ENCODE measurements at regions not wholly inside any gene's neighbourhood (a gene's known extent, or its start where the extent isn't known, plus 50 kb on each side); places are given as distances from the start of the nearest gene placed in this dataset.
"Not testable (repeated sequence)": the region's sequence is repeated elsewhere in the genome, so short reads cannot be mapped to it uniquely, and the experiment has no call there.

DNA sequence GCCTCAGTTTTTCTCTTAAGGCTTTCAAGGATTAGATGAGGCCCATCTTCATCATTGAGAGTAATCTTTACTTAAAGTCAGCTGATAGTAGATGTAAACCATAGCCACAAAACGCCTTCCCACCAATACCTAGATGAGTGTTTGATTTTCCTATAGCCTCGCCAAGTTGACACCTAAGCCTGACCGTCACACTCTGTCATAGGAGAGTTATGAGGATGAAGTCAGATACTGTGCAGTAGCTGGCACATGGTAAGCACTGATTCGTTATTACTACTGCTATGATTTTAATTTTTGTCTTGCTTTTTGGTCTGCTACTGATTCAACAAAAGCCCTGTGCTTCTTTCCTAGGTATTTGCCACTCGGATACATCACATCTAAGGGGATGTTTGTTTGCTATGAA, 395.5 kb downstream of the RPS6KC1 start:
- no peak for DNase-seq
- no peaks in the 10 kb centered on the region for H3K4me1 ChIP-seq (ENCODE audit: control insufficient read depth in 3 of 3, insufficient read depth in 2 of 3, low read depth in 1 of 3, low read length in 2 of 3)
- no peak overlapping the region for H3K27ac ChIP-seq (ENCODE audit: low read depth in 1 of 3, low read length in 2 of 3)
- no peak for FAIRE-seq
- H3K36me3 ChIP-seq (ENCODE audit: control insufficient read depth in 3 of 3, insufficient read depth in 2 of 3, low read depth in 1 of 3, low read length in 3 of 3), result no peaks in the 10 kb centered on the region
- no peak overlapping the region for H3K4me3 ChIP-seq (ENCODE audit: low read depth in 1 of 3, low read length in 3 of 3)
- no peaks in the 10 kb centered on the region for H3K9me3 ChIP-seq (ENCODE audit: control insufficient read depth in 2 of 2, insufficient read depth in 1 of 2, low read depth in 1 of 2, low read length in 1 of 2)
- WGBS, 3 donors, result 73 to 79% (median 75%) methylated on average over 5 of the region's 5 CpGs
- H3K27me3 ChIP-seq (ENCODE audit: control insufficient read depth in 3 of 3, insufficient read depth in 3 of 3, low read length in 3 of 3), result peaks cover 0 to 7% (median 0%) of the 10 kb centered on the region in 3 donors

DNA sequence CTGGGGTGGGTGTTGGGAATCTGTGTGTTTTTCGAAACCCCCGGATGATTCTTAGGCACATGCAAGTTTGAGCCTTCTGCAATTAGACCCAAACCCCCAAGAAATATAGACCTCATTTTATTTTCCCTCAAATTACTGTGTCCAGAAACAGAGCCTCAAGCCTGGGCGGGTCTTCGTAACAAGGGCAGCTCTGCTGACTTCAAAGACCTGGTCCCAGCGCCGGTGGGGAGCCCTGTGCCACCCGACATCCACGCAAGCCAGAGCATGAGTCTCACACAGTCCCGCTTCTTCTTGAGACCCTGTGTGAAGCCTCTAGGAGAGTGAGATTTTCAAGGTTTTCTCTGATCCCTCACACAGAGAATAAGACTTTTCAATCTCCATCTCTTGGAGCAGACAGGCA, 397.3 kb downstream of the RPS6KC1 start:
- Histone ChIP-seq H3K4me1 (ENCODE audit: control insufficient read depth in 3 of 3, insufficient read depth in 2 of 3, low read depth in 1 of 3, low read length in 2 of 3) (no peaks in the 10 kb centered on the region), H3K27me3 (ENCODE audit: control insufficient read depth in 3 of 3, insufficient read depth in 3 of 3, low read length in 3 of 3) (peaks cover 0 to 6% (median 0%) of the 10 kb centered on the region in 3 donors), H3K4me3 (ENCODE audit: low read depth in 1 of 3, low read length in 3 of 3) (no peak overlapping the region), H3K36me3 (ENCODE audit: control insufficient read depth in 3 of 3, insufficient read depth in 2 of 3, low read depth in 1 of 3, low read length in 3 of 3) (no peaks in the 10 kb centered on the region), H3K27ac (ENCODE audit: low read depth in 1 of 3, low read length in 2 of 3) (no peak overlapping the region), H3K9me3 (ENCODE audit: control insufficient read depth in 2 of 2, insufficient read depth in 1 of 2, low read depth in 1 of 2, low read length in 1 of 2) (no peaks in the 10 kb centered on the region)
- FAIRE-seq, result no peak
- no peak for DNase-seq
- WGBS, 3 donors, result 94 to 96% (median 95%) methylated on average over 9 of the region's 9 CpGs

DNA sequence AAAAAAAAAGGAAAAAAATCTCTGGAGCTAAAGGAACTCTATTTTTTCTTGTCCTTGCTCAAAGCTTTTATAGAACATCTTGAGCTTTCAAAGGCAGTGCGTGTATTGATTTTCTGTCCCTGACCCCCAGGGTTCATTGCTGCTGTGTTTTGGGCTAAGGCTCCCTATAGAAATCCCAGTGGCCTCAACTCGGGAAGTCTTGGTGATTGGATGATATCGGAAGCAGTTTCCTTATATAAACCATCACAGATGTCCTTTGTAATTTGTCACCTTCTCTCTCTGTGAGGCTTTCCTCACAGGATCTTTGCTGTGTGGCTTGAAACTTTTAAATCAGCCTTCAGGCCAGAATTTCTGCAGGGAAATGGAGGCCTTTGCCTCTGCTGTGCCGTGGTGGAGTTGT, 397.7 kb downstream of the RPS6KC1 start:
- Histone ChIP-seq H3K4me3 (ENCODE audit: low read depth in 1 of 3, low read length in 3 of 3) (no peak overlapping the region), H3K27me3 (ENCODE audit: control insufficient read depth in 3 of 3, insufficient read depth in 3 of 3, low read length in 3 of 3) (peaks cover 0 to 4% (median 0%) of the 10 kb centered on the region in 3 donors), H3K36me3 (ENCODE audit: control insufficient read depth in 3 of 3, insufficient read depth in 2 of 3, low read depth in 1 of 3, low read length in 3 of 3) (no peaks in the 10 kb centered on the region), H3K27ac (ENCODE audit: low read depth in 1 of 3, low read length in 2 of 3) (no peak overlapping the region), H3K4me1 (ENCODE audit: control insufficient read depth in 3 of 3, insufficient read depth in 2 of 3, low read depth in 1 of 3, low read length in 2 of 3) (no peaks in the 10 kb centered on the region), H3K9me3 (ENCODE audit: control insufficient read depth in 2 of 2, insufficient read depth in 1 of 2, low read depth in 1 of 2, low read length in 1 of 2) (no peaks in the 10 kb centered on the region)
- FAIRE-seq, result no peak
- 70 to 82% (median 78%) methylated on average over 4 of the region's 4 CpGs for WGBS, 3 donors
- DNase-seq, result no peak

DNA sequence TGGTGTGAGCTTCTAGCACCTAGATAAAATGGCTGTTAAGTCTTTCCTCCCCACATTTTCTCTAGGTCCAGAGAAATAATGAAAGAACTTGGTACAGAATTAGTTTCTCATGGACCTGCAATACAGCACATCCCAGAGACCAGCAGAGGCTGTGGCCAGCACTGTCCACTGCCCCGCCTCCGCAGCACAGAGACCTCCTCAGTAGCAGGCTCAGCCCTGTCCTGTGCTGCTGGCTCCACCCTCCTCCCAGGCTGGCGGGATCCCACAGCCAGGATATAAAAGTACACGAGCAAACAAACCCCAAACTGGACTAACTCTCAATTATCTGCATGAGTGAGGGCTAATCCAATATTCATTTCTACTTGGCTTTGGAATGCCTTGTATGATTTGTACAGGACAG, 401.5 kb downstream of the RPS6KC1 start:
- no peaks in the 10 kb centered on the region for H3K9me3 ChIP-seq (ENCODE audit: control insufficient read depth in 2 of 2, insufficient read depth in 1 of 2, low read depth in 1 of 2, low read length in 1 of 2)
- H3K27me3 ChIP-seq (ENCODE audit: control insufficient read depth in 3 of 3, insufficient read depth in 3 of 3, low read length in 3 of 3), result no peaks in the 10 kb centered on the region
- DNase-seq (no peak), FAIRE-seq (no peak)
- WGBS, 3 donors, result 70 to 83% (median 72%) methylated on average over 4 of the region's 4 CpGs
- H3K27ac ChIP-seq (ENCODE audit: low read depth in 1 of 3, low read length in 2 of 3), result no peak overlapping the region
- H3K36me3 ChIP-seq (ENCODE audit: control insufficient read depth in 3 of 3, insufficient read depth in 2 of 3, low read depth in 1 of 3, low read length in 3 of 3), result no peaks in the 10 kb centered on the region
- H3K4me3 ChIP-seq (ENCODE audit: low read depth in 1 of 3, low read length in 3 of 3), result no peak overlapping the region
- no peaks in the 10 kb centered on the region for H3K4me1 ChIP-seq (ENCODE audit: control insufficient read depth in 3 of 3, insufficient read depth in 2 of 3, low read depth in 1 of 3, low read length in 2 of 3)

DNA sequence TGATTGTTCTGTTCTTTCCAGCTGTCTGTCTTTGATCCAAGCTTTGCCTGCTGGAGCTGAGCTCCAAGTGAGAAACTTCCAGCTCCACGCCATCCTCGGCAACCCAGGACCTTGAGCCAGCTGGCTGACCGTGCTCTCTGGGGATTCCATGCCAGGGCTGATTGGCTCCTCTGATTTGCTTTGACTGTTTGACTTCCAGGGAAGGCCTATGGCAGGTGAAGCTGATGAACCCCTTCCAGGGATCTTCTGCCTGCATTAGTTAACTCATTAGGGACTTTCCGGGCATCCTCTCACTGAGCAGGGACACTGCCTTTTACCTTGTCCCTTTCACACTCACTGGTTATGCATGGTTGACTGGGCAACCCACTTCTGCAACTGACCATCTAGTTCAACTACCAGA, 406.1 kb downstream of the RPS6KC1 start:
- no peaks in the 10 kb centered on the region for H3K36me3 ChIP-seq (ENCODE audit: control insufficient read depth in 3 of 3, insufficient read depth in 2 of 3, low read depth in 1 of 3, low read length in 3 of 3)
- 73 to 82% (median 74%) methylated on average over 4 of the region's 4 CpGs for WGBS, 3 donors
- no peak for DNase-seq
- H3K9me3 ChIP-seq (ENCODE audit: control insufficient read depth in 2 of 2, insufficient read depth in 1 of 2, low read depth in 1 of 2, low read length in 1 of 2), result no peaks in the 10 kb centered on the region
- FAIRE-seq, result no peak
- H3K27me3 ChIP-seq (ENCODE audit: control insufficient read depth in 3 of 3, insufficient read depth in 3 of 3, low read length in 3 of 3), result no peaks in the 10 kb centered on the region
- H3K4me1 ChIP-seq (ENCODE audit: control insufficient read depth in 3 of 3, insufficient read depth in 2 of 3, low read depth in 1 of 3, low read length in 2 of 3), result no peaks in the 10 kb centered on the region
- H3K4me3 ChIP-seq (ENCODE audit: low read depth in 1 of 3, low read length in 3 of 3), result no peak overlapping the region
- H3K27ac ChIP-seq (ENCODE audit: low read depth in 1 of 3, low read length in 2 of 3), result no peak overlapping the region

DNA sequence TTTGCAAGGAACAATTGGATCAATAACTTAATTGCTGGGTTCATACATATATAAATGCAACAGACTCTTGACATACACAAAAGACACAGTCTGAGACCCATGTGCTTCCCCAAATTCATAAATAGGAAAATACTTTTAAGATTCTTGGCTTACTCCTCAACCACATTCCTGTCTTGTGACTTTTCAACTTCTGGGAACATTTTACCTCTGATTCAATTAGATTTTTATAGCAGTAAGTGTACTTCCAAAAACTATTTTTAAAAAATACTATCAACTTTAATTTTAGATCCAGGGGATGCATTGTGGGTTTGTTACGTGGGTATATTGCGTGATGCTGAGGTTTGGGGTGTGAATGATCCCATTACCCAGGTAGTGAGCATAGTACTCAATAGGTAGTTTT, 406.7 kb downstream of the RPS6KC1 start:
- Histone ChIP-seq H3K36me3 (ENCODE audit: control insufficient read depth in 3 of 3, insufficient read depth in 2 of 3, low read depth in 1 of 3, low read length in 3 of 3) (no peaks in the 10 kb centered on the region), H3K27ac (ENCODE audit: low read depth in 1 of 3, low read length in 2 of 3) (no peak overlapping the region), H3K27me3 (ENCODE audit: control insufficient read depth in 3 of 3, insufficient read depth in 3 of 3, low read length in 3 of 3) (no peaks in the 10 kb centered on the region), H3K4me1 (ENCODE audit: control insufficient read depth in 3 of 3, insufficient read depth in 2 of 3, low read depth in 1 of 3, low read length in 2 of 3) (no peaks in the 10 kb centered on the region), H3K4me3 (ENCODE audit: low read depth in 1 of 3, low read length in 3 of 3) (no peak overlapping the region), H3K9me3 (ENCODE audit: control insufficient read depth in 2 of 2, insufficient read depth in 1 of 2, low read depth in 1 of 2, low read length in 1 of 2) (no peaks in the 10 kb centered on the region)
- no peak for DNase-seq
- FAIRE-seq, result no peak
- WGBS, 3 donors, result 90 to 98% (median 97%) methylated on average over 2 of the region's 2 CpGs

DNA sequence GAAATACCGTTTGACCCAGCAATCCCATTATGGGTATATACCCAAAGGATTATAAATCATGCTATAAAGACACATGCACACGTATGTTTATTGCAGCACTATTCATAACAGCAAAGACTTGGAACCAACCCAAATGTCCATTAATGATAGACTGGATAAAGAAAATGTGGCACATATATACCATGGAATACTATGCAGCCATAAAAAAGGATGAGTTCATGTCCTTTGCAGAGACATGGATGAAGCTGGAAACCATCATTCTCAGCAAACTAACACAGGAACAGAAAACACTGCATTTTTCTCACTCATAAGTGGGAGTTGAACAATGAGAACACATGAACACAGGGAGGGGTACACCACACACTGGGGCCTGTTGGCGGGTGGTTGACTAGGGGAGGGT, 411.3 kb downstream of the RPS6KC1 start:
- WGBS, 3 donors, result 70 to 81% (median 79%) methylated on average over 3 of the region's 3 CpGs

DNA sequence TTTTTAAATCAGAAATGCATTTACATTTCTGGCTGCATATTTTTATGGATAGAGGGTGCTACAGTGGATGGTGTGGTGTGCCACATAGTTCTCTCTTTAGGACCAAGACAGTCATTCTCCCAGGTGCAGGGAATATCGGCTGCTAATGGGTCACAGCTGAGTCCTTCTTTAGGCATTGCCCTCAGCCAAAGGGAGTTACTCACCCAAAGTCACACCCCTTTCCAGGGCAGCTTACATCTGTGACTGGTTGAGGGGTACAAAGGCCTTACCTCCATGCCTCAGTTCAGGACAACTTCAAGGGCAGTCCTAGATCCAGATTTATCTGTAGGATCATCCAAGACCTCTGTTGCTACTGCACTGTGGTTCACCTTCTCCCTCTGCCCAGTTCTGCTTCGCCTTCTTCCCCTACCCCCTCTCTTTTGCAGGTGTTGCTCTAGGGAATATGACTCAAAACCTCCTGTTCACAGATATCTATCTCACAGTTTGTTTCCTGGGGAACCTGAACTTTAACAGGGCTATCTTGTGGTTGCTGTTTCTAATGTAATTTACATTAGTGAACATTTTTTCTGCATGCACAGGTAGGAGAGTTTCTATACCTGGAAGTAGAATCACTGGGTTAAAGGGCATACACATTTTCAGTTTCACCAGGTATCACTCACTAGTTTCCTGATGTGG, 413.9 kb downstream of the RPS6KC1 start:
- Histone ChIP-seq H3K4me1 (ENCODE audit: control insufficient read depth in 3 of 3, insufficient read depth in 2 of 3, low read depth in 1 of 3, low read length in 2 of 3) (no peaks in the 10 kb centered on the region), H3K27me3 (ENCODE audit: control insufficient read depth in 3 of 3, insufficient read depth in 3 of 3, low read length in 3 of 3) (no peaks in the 10 kb centered on the region), H3K9me3 (ENCODE audit: control insufficient read depth in 2 of 2, insufficient read depth in 1 of 2, low read depth in 1 of 2, low read length in 1 of 2) (no peaks in the 10 kb centered on the region), H3K27ac (ENCODE audit: low read depth in 1 of 3, low read length in 2 of 3) (no peak overlapping the region), H3K36me3 (ENCODE audit: control insufficient read depth in 3 of 3, insufficient read depth in 2 of 3, low read depth in 1 of 3, low read length in 3 of 3) (no peaks in the 10 kb centered on the region), H3K4me3 (ENCODE audit: low read depth in 1 of 3, low read length in 3 of 3) (no peak overlapping the region)
- FAIRE-seq (no peak), DNase-seq (no peak)
- 81 to 88% (median 85%) methylated on average over 2 of the region's 2 CpGs for WGBS, 3 donors

More for the DNA sequence above, 411.3 kb downstream of the RPS6KC1 start:
- not testable (repeated sequence) for H3K27ac ChIP-seq (ENCODE audit: low read depth in 1 of 3, low read length in 2 of 3); DNase-seq; H3K36me3 ChIP-seq (ENCODE audit: control insufficient read depth in 3 of 3, insufficient read depth in 2 of 3, low read depth in 1 of 3, low read length in 3 of 3); H3K4me1 ChIP-seq (ENCODE audit: control insufficient read depth in 3 of 3, insufficient read depth in 2 of 3, low read depth in 1 of 3, low read length in 2 of 3); H3K4me3 ChIP-seq (ENCODE audit: low read depth in 1 of 3, low read length in 3 of 3); H3K27me3 ChIP-seq (ENCODE audit: control insufficient read depth in 3 of 3, insufficient read depth in 3 of 3, low read length in 3 of 3); H3K9me3 ChIP-seq (ENCODE audit: control insufficient read depth in 2 of 2, insufficient read depth in 1 of 2, low read depth in 1 of 2, low read length in 1 of 2); FAIRE-seq

DNA sequence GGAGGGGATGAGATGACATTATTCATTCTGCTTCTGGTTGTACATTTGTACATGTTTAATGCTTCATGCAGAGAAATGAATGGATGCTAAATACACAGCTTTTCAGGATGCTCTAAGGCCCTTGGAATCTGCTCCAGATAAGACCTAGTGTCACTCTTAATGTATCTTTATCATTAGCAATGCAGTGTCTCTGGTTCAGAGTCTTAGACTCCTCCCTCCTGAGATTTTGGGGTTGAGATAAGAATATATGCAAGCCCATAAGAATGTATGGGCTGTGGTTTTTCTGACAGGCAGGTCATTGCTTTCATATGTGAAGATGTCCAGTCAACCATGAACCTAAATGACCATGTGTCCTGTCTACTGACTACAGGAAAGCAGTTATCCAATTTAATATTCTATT, 415.5 kb downstream of the RPS6KC1 start:
- DNase-seq (no peak), FAIRE-seq (no peak)
- no peaks in the 10 kb centered on the region for H3K27me3 ChIP-seq (ENCODE audit: control insufficient read depth in 3 of 3, insufficient read depth in 3 of 3, low read length in 3 of 3)
- H3K27ac ChIP-seq (ENCODE audit: low read depth in 1 of 3, low read length in 2 of 3), result no peak overlapping the region
- H3K9me3 ChIP-seq (ENCODE audit: control insufficient read depth in 2 of 2, insufficient read depth in 1 of 2, low read depth in 1 of 2, low read length in 1 of 2), result no peaks in the 10 kb centered on the region
- no peak overlapping the region for H3K4me3 ChIP-seq (ENCODE audit: low read depth in 1 of 3, low read length in 3 of 3)
- no peaks in the 10 kb centered on the region for H3K4me1 ChIP-seq (ENCODE audit: control insufficient read depth in 3 of 3, insufficient read depth in 2 of 3, low read depth in 1 of 3, low read length in 2 of 3)
- no peaks in the 10 kb centered on the region for H3K36me3 ChIP-seq (ENCODE audit: control insufficient read depth in 3 of 3, insufficient read depth in 2 of 3, low read depth in 1 of 3, low read length in 3 of 3)

Data from small intestine (tissue), 7 donors.